ENCODE measurements at regions not wholly inside any gene's neighbourhood (a gene's known extent, or its start where the extent isn't known, plus 50 kb on each side); places are given as distances from the start of the nearest gene placed in this dataset.

- no peak overlapping the region for H3K27ac Mint-ChIP-seq
Observed at GRCh38 chr3:152516216-152516615, 247.5 kb downstream of the MBNL1 start.

GRCh38 chr3:152517502-152517901 lies 248.8 kb downstream of the MBNL1 start:
- no peak overlapping the region for H3K27ac Mint-ChIP-seq
- no peaks in the 10 kb centered on the region for H3K4me1 Mint-ChIP-seq
- no peak overlapping the region for H3K4me3 Mint-ChIP-seq
- DNase-seq (no peak), ATAC-seq (no peak)
- H3K9me3 Mint-ChIP-seq: no peaks in the 10 kb centered on the region
- peaks cover 6% of the 10 kb centered on the region for H3K27me3 Mint-ChIP-seq

More at GRCh38 chr3:152516216-152516615, 247.5 kb downstream of the MBNL1 start:
- H3K9me3 Mint-ChIP-seq: no peaks in the 10 kb centered on the region
- ATAC-seq (no peak), DNase-seq (no peak)
- H3K4me3 Mint-ChIP-seq: no peak overlapping the region
- H3K4me1 Mint-ChIP-seq: no peaks in the 10 kb centered on the region
- peaks cover 6% of the 10 kb centered on the region for H3K27me3 Mint-ChIP-seq

- no peak for DNase-seq
- Mint-ChIP-seq H3K9me3 (no peaks in the 10 kb centered on the region), H3K4me3 (no peak overlapping the region), H3K4me1 (no peaks in the 10 kb centered on the region), H3K27ac (no peak overlapping the region), H3K27me3 (peaks cover 6% of the 10 kb centered on the region)
- no peak for ATAC-seq
Observed at GRCh38 chr3:152518346-152518745, 249.6 kb downstream of the MBNL1 start.

- no peaks in the 10 kb centered on the region for H3K9me3 Mint-ChIP-seq
- no peaks in the 10 kb centered on the region for H3K4me1 Mint-ChIP-seq
- no peak overlapping the region for H3K27ac Mint-ChIP-seq
- no peak overlapping the region for H3K4me3 Mint-ChIP-seq
- DNase-seq (no peak), ATAC-seq (no peak)
- H3K27me3 Mint-ChIP-seq: peaks cover 6% of the 10 kb centered on the region
Observed at GRCh38 chr3:152519376-152519775, 250.6 kb downstream of the MBNL1 start.

- H3K27me3 Mint-ChIP-seq: no peaks in the 10 kb centered on the region
- DNase-seq (no peak), ATAC-seq (no peak)
- no peak overlapping the region for H3K27ac Mint-ChIP-seq
- no peaks in the 10 kb centered on the region for H3K4me1 Mint-ChIP-seq
- no peaks in the 10 kb centered on the region for H3K9me3 Mint-ChIP-seq
- no peak overlapping the region for H3K4me3 Mint-ChIP-seq
Observed at GRCh38 chr3:152522036-152522435, 253.3 kb downstream of the MBNL1 start.

- H3K4me3 Mint-ChIP-seq: no peak overlapping the region
- DNase-seq (peak in 1 of 2 donors; percentile 21), ATAC-seq (no peak)
- no peak overlapping the region for H3K27ac Mint-ChIP-seq
- H3K9me3 Mint-ChIP-seq: no peaks in the 10 kb centered on the region
- H3K27me3 Mint-ChIP-seq: no peaks in the 10 kb centered on the region
- no peaks in the 10 kb centered on the region for H3K4me1 Mint-ChIP-seq
Observed at GRCh38 chr3:152524198-152525140, 255.7 kb downstream of the MBNL1 start.

GRCh38 chr3:152531717-152532116 lies 263.0 kb downstream of the MBNL1 start:
- H3K4me1 Mint-ChIP-seq: no peaks in the 10 kb centered on the region
- no peaks in the 10 kb centered on the region for H3K27me3 Mint-ChIP-seq
- H3K4me3 Mint-ChIP-seq: no peak overlapping the region
- no peak for DNase-seq
- ATAC-seq: no peak
- H3K27ac Mint-ChIP-seq: no peak overlapping the region
- peaks cover 0 to 15% of the 10 kb centered on the region in 2 donors for H3K9me3 Mint-ChIP-seq

GRCh38 chr3:152538518-152538917 lies 269.8 kb downstream of the MBNL1 start:
- H3K27ac Mint-ChIP-seq: no peak overlapping the region
- no peak overlapping the region for H3K4me3 Mint-ChIP-seq
- no peaks in the 10 kb centered on the region for H3K4me1 Mint-ChIP-seq
- H3K9me3 Mint-ChIP-seq: peaks cover 0 to 40% of the 10 kb centered on the region in 2 donors
- DNase-seq (no peak), ATAC-seq (no peak)
- H3K27me3 Mint-ChIP-seq: peaks cover 28% of the 10 kb centered on the region

GRCh38 chr3:152539191-152539764 lies 270.5 kb downstream of the MBNL1 start:
- H3K27me3 Mint-ChIP-seq: peaks cover 29% of the 10 kb centered on the region
- no peaks in the 10 kb centered on the region for H3K4me1 Mint-ChIP-seq
- peaks cover 0 to 40% of the 10 kb centered on the region in 2 donors for H3K9me3 Mint-ChIP-seq
- peak overlapping the region in 1 of 2 donors; percentile 36 for H3K27ac Mint-ChIP-seq
- no peak overlapping the region for H3K4me3 Mint-ChIP-seq
- ATAC-seq (no peak), DNase-seq (no peak)

GRCh38 chr3:152540120-152540519 lies 271.4 kb downstream of the MBNL1 start:
- Mint-ChIP-seq H3K4me1 (no peaks in the 10 kb centered on the region), H3K27me3 (peaks cover 29% of the 10 kb centered on the region), H3K27ac (no peak overlapping the region), H3K9me3 (peaks cover 0 to 40% of the 10 kb centered on the region in 2 donors), H3K4me3 (no peak overlapping the region)
- no peak for ATAC-seq
- DNase-seq: no peak

- no peaks in the 10 kb centered on the region for H3K4me1 Mint-ChIP-seq
- no peak overlapping the region for H3K4me3 Mint-ChIP-seq
- no peak for ATAC-seq
Observed at GRCh38 chr3:152547153-152547552, 278.4 kb downstream of the MBNL1 start.

GRCh38 chr3:152549263-152549662 lies 280.5 kb downstream of the MBNL1 start:
- Mint-ChIP-seq H3K27me3 (no peaks in the 10 kb centered on the region), H3K27ac (no peak overlapping the region), H3K4me1 (no peaks in the 10 kb centered on the region), H3K9me3 (no peaks in the 10 kb centered on the region), H3K4me3 (no peak overlapping the region)
- DNase-seq (no peak), ATAC-seq (no peak)

More at GRCh38 chr3:152547153-152547552, 278.4 kb downstream of the MBNL1 start:
- DNase-seq: no peak
- Mint-ChIP-seq H3K27ac (no peak overlapping the region), H3K27me3 (peaks cover 15% of the 10 kb centered on the region), H3K9me3 (no peaks in the 10 kb centered on the region)

- Mint-ChIP-seq H3K27ac (no peak overlapping the region), H3K27me3 (no peaks in the 10 kb centered on the region), H3K4me3 (no peak overlapping the region), H3K4me1 (no peaks in the 10 kb centered on the region), H3K9me3 (no peaks in the 10 kb centered on the region)
- ATAC-seq (no peak), DNase-seq (no peak)
Observed at GRCh38 chr3:152550284-152550683, 281.6 kb downstream of the MBNL1 start.

GRCh38 chr3:152554980-152555379 lies 280.0 kb upstream of the P2RY1 start:
- no peak for DNase-seq
- H3K27me3 Mint-ChIP-seq: no peaks in the 10 kb centered on the region
- H3K27ac Mint-ChIP-seq: no peak overlapping the region
- no peaks in the 10 kb centered on the region for H3K9me3 Mint-ChIP-seq
- peaks cover 12% of the 10 kb centered on the region for H3K4me1 Mint-ChIP-seq
- ATAC-seq: no peak
- no peak overlapping the region for H3K4me3 Mint-ChIP-seq

GRCh38 chr3:152555666-152556291 lies 279.2 kb upstream of the P2RY1 start:
- no peak overlapping the region for H3K4me3 Mint-ChIP-seq
- peaks cover 12% of the 10 kb centered on the region for H3K4me1 Mint-ChIP-seq
- no peaks in the 10 kb centered on the region for H3K27me3 Mint-ChIP-seq
- ATAC-seq (no peak), DNase-seq (no peak)
- no peaks in the 10 kb centered on the region for H3K9me3 Mint-ChIP-seq
- H3K27ac Mint-ChIP-seq: no peak overlapping the region

GRCh38 chr3:152556731-152557254 lies 278.1 kb upstream of the P2RY1 start:
- ATAC-seq: peak; percentile 86
- no peaks in the 10 kb centered on the region for H3K27me3 Mint-ChIP-seq
- DNase-seq: no peak
- H3K9me3 Mint-ChIP-seq: no peaks in the 10 kb centered on the region
- H3K27ac Mint-ChIP-seq: no peak overlapping the region
- H3K4me1 Mint-ChIP-seq: peaks cover 12% of the 10 kb centered on the region
- H3K4me3 Mint-ChIP-seq: no peak overlapping the region
